ENCODE measurements at regions not wholly inside any gene's neighbourhood (a gene's known extent, or its start where the extent isn't known, plus 50 kb on each side); places are given as distances from the start of the nearest gene placed in this dataset.

DNA sequence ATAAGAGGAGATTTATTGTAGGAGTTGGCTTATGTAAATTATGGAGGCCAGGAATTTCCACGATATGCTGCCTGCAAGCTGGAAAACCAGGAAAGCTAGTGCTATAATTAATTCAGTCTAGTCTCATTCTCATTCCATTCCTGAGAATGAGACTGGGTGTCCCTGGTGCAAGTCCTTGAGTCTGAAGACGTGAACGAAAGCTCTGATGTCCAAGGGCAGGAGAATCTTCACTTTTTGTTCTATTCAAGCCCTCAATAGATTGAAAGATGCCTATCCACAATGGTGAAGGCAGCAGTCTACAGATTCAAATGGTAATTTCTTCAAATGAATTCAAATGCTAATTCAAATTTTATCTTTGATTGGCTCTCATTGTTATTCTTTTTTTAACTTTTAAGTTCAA, 851.1 kb upstream of the MGAT4C start:
- Mint-ChIP-seq H3K4me1 (ENCODE audit: low read depth, unreplicated experiment) (no peaks in the 10 kb centered on the region), H3K4me3 (ENCODE audit: low read depth, unreplicated experiment) (no peak overlapping the region), H3K36me3 (ENCODE audit: insufficient read depth, unreplicated experiment) (no peaks in the 10 kb centered on the region), H3K27ac (ENCODE audit: unreplicated experiment) (no peak overlapping the region), H3K27me3 (ENCODE audit: unreplicated experiment) (no peaks in the 10 kb centered on the region), H3K9me3 (ENCODE audit: low read depth, unreplicated experiment) (no peaks in the 10 kb centered on the region)
- BruUV-seq (replicated peaks): no TSS peak
- DNase-seq: no peak
- CTCF ChIA-PET: no interaction called here
- intact Hi-C loops (cut with micrococcal nuclease; ENCODE audit: unreplicated experiment): no loop called here
- no peak for TF ChIP-seq CTCF (IDR thresholded peaks at IDR 0.05; ENCODE audit: unreplicated experiment)

- H3K27ac Mint-ChIP-seq (ENCODE audit: unreplicated experiment): no peak overlapping the region
- BruUV-seq (replicated peaks): no TSS peak
- H3K9me3 Mint-ChIP-seq (ENCODE audit: low read depth, unreplicated experiment): peaks cover 3% of the 10 kb centered on the region
- H3K4me3 Mint-ChIP-seq (ENCODE audit: low read depth, unreplicated experiment): no peak overlapping the region
- no peaks in the 10 kb centered on the region for H3K36me3 Mint-ChIP-seq (ENCODE audit: insufficient read depth, unreplicated experiment)
- no peak for DNase-seq
- intact Hi-C loops (cut with micrococcal nuclease; ENCODE audit: unreplicated experiment): no loop called here
- CTCF ChIA-PET: interaction anchor here (0.7 kb wide), 1 partner anchor 14 kb away, joined by 5 read pairs; no protein-coding TSS in a partner anchor
- H3K27me3 Mint-ChIP-seq (ENCODE audit: unreplicated experiment): no peaks in the 10 kb centered on the region
- no peak for TF ChIP-seq CTCF (IDR thresholded peaks at IDR 0.05; ENCODE audit: unreplicated experiment)
- no peaks in the 10 kb centered on the region for H3K4me1 Mint-ChIP-seq (ENCODE audit: low read depth, unreplicated experiment)
These were observed 839.9 kb upstream of the MGAT4C start for GRCh38 chr12:87096082-87096585.

DNA sequence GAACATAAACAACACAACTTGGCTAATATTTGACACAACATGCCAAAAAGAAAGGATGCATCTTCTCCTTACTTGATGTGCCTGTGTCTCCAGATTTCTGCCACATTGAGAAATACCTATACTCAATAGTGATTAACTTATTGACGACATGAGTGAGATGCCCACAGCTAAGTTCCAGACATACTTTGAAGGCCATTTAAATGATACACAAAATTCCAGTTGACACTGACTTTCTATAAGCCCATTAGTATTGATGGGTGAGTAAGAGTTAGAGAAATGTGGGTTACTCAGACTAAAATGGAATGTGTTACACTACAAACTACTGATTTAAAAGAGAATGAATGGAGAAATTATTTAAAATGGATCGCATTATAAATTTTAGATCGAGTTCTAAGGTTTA, 838.2 kb upstream of the MGAT4C start:
- no peak overlapping the region for H3K4me3 Mint-ChIP-seq (ENCODE audit: low read depth, unreplicated experiment)
- BruUV-seq (replicated peaks): no TSS peak

DNA sequence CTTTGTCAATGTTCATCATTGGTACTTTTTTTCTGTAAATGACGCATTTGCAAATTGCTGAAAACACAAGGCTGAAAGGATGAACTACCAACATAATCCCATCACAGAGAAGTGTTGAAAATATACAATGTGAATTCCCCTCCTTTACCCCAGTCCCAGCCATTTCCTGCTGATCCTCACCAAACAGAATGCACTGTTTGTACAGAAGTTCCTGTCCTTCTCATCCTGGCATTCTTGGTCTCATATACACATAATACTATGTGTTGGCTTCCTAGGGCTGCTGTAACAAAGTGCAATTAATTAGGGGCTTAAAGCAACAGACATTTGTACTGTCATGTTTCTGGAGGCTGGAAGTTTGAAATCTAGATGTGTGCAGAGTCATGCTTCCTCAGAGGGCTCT, 836.2 kb upstream of the MGAT4C start:
- Mint-ChIP-seq H3K4me1 (ENCODE audit: low read depth, unreplicated experiment) (no peaks in the 10 kb centered on the region), H3K27me3 (ENCODE audit: unreplicated experiment) (no peaks in the 10 kb centered on the region)
- intact Hi-C loops (cut with micrococcal nuclease; ENCODE audit: unreplicated experiment): no loop called here

More for the DNA sequence above, 838.2 kb upstream of the MGAT4C start:
- H3K36me3 Mint-ChIP-seq (ENCODE audit: insufficient read depth, unreplicated experiment): no peaks in the 10 kb centered on the region
- no peaks in the 10 kb centered on the region for H3K4me1 Mint-ChIP-seq (ENCODE audit: low read depth, unreplicated experiment)
- peaks cover 2% of the 10 kb centered on the region for H3K9me3 Mint-ChIP-seq (ENCODE audit: low read depth, unreplicated experiment)
- DNase-seq: no peak
- no peaks in the 10 kb centered on the region for H3K27me3 Mint-ChIP-seq (ENCODE audit: unreplicated experiment)
- no peak for TF ChIP-seq CTCF (IDR thresholded peaks at IDR 0.05; ENCODE audit: unreplicated experiment)
- no peak overlapping the region for H3K27ac Mint-ChIP-seq (ENCODE audit: unreplicated experiment)
- CTCF ChIA-PET: no interaction called here
- intact Hi-C loops (cut with micrococcal nuclease; ENCODE audit: unreplicated experiment): no loop called here

More for the DNA sequence above, 836.2 kb upstream of the MGAT4C start:
- Mint-ChIP-seq H3K27ac (ENCODE audit: unreplicated experiment) (no peak overlapping the region), H3K36me3 (ENCODE audit: insufficient read depth, unreplicated experiment) (no peaks in the 10 kb centered on the region), H3K9me3 (ENCODE audit: low read depth, unreplicated experiment) (no peaks in the 10 kb centered on the region), H3K4me3 (ENCODE audit: low read depth, unreplicated experiment) (no peak overlapping the region)
- TF ChIP-seq CTCF (IDR thresholded peaks at IDR 0.05; ENCODE audit: unreplicated experiment): no peak
- CTCF ChIA-PET: no interaction called here
- BruUV-seq (replicated peaks): no TSS peak
- no peak for DNase-seq
